Ovary (tissue), 3 donors: ENCODE measurements at regions not wholly inside any gene's neighbourhood (a gene's known extent, or its start where the extent isn't known, plus 50 kb on each side); places are given as distances from the start of the nearest gene placed in this dataset.

Experiments
- POLR2A ChIP-seq: fragments of 450-650 bp; IDR thresholded peaks from one replicate; pipeline ENCODE4 v1.6.1; 2017; ENCODE audit warnings: antibody characterized with exemption, mild to moderate bottlenecking, moderate library complexity
- TF ChIP-seq, protein P1 (sequence below), 3 donors: fragments of 450-650 bp in 2 of 3; fragments of 200-600 bp in 1 of 3; IDR thresholded peaks; one replicate each; pipeline versions ENCODE4 v1.5.1 to v1.8.0; 2016 to 2022; ENCODE audit warnings: antibody characterized with exemption in 3 of 3, mild to moderate bottlenecking in 1 of 3
- donor health status: DM: no; HTN: no; CAD: no.

DNA sequence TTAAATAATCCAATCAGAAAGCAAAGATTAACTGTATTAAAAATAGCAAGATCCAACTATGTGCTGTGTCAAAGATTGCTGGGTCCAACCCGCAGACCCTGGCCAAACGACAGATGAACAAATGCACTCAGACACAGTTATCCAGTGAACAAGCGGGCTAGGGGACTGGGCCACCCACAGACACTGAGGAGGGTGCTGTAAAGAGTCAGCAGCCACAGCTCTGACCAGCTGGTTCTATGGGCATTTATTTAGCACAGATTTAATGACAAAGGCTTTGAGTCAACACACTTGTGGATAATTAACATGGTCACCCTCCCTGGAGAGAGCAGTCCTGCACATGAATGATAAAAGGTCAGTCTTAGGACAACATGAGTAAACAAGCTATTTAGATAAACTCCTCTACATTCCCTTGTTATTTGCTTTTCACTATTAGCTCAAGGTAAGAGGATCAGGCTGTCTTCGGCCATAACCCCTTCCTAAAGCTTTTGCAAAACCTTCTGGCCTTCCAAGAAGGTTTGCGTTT is 424.9 kb downstream of the HINT1 start:
- TF ChIP-seq, protein P1, sequence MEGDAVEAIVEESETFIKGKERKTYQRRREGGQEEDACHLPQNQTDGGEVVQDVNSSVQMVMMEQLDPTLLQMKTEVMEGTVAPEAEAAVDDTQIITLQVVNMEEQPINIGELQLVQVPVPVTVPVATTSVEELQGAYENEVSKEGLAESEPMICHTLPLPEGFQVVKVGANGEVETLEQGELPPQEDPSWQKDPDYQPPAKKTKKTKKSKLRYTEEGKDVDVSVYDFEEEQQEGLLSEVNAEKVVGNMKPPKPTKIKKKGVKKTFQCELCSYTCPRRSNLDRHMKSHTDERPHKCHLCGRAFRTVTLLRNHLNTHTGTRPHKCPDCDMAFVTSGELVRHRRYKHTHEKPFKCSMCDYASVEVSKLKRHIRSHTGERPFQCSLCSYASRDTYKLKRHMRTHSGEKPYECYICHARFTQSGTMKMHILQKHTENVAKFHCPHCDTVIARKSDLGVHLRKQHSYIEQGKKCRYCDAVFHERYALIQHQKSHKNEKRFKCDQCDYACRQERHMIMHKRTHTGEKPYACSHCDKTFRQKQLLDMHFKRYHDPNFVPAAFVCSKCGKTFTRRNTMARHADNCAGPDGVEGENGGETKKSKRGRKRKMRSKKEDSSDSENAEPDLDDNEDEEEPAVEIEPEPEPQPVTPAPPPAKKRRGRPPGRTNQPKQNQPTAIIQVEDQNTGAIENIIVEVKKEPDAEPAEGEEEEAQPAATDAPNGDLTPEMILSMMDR (IDR thresholded peaks at IDR 0.05): no peak
- no peak for TF ChIP-seq POLR2A
